RKO (cell line): ENCODE measurements at regions not wholly inside any gene's neighbourhood (a gene's known extent, or its start where the extent isn't known, plus 50 kb on each side); places are given as distances from the start of the nearest gene placed in this dataset.
"Not testable (repeated sequence)": the region's sequence is repeated elsewhere in the genome, so short reads cannot be mapped to it uniquely, and the experiment has no call there.

Experiments
- DNase-seq: peaks from one replicate; pipeline ENCODE4 v3.0.0-alpha.2; 2016; ENCODE audit warnings: low spot score

DNA sequence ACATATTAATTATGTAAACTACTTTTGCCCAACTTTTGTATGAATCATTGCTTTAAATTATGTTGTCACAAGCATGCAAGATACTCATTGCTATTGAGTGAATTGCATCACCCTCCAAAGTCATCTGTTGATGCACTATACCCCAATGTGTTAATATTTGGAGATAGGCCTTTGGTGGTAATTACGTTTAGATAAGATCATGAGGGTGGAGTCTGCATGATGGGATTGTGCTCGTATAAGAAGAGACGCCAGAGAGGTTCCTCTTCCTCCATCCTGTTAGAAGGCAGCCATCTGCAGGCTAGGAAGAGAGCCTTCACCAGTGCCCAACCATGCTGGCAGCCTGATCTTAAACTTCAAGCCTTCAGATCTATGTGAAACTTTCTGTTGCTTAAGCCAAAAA, 95.3 kb upstream of the MAGI2 start:
- DNase-seq: peak; percentile 13

DNA sequence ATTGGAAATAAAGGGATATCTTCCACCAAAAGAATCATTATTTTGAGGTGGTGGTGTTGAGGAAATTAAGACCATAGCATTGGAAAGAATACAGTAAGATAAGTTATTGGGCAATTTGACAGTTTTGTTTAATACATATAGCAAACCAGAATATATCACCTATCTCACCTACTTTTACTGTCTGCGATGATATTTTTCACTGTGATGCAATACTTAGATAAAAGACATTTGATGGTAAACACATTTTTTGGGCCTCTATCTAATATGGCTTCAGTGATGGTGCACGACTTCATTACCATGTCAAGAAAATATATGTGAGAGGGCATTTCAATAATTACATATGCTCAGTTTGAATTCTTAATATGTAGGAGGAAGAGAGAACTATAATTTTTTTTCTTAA, 93.7 kb upstream of the MAGI2 start:
- no peak for DNase-seq

DNA sequence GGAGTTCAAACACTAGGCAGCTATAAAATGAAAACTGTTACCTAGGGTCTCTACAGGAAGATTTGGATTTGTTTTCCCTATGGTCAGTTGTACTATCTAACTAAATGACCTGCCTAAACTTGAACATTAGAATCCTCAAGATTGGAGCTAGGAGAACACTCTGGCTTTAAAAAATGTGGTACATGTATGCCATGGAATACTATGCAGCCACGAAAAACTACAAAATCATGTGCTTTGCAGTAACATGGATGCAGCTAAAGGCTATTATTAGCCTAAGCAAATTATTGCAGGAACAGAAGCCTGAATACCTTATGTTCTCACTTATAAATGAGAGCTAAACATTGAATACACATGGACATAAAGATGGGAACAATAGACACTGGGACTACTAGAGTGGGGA, 87.1 kb upstream of the MAGI2 start:
- DNase-seq: no peak

- DNase-seq: no peak
Measured at GRCh38 chr7:79534128-79534527, 80.7 kb upstream of the MAGI2 start.

GRCh38 chr7:79531905-79532664, 78.6 kb upstream of the MAGI2 start:
- DNase-seq: no peak

DNA sequence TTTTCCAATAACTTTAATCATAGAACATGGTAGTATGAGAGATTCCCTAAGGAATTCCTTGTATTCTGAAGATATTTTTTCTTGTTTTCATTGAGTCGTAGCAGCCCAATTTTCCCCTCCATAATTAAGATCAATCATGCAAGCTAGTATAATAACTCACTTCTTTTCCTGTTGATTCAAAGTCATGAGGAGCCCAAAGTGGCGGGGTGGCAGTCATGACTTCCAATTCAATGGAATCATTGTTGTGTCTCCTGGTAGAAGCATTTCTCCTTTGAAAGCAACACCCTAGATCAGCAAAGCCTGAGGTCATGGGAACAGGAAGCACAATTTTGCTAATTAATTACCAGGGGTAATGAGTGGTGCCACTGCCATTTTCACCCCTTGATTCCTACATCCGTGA, 77.6 kb upstream of the MAGI2 start:
- DNase-seq: no peak

GRCh38 chr7:79529881-79530235, 76.4 kb upstream of the MAGI2 start:
- DNase-seq: no peak

- no peak for DNase-seq
Measured at GRCh38 chr7:79529214-79529880, 75.9 kb upstream of the MAGI2 start.

GRCh38 chr7:79528421-79528820, 75.0 kb upstream of the MAGI2 start:
- DNase-seq: no peak

DNA sequence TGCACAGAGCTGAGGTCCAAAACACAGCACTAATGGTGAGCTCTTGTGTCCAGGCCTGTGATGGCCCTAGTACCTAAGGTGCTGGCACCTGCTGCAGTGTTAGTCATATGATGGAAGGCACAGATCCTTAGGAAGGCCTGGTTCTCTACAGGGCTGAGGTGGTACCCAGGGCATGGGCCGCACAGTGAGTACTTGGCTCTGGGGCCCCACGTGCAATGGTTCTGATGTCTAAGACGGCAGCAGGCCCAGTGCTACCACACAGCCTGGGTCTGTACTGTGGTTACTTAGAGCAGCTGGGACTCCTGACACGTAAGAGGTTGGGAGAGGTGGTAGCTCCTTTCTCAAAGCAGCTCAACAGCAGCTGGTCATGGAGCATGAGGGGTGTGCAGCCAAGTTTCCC, 70.6 kb upstream of the MAGI2 start:
- DNase-seq: no peak

DNA sequence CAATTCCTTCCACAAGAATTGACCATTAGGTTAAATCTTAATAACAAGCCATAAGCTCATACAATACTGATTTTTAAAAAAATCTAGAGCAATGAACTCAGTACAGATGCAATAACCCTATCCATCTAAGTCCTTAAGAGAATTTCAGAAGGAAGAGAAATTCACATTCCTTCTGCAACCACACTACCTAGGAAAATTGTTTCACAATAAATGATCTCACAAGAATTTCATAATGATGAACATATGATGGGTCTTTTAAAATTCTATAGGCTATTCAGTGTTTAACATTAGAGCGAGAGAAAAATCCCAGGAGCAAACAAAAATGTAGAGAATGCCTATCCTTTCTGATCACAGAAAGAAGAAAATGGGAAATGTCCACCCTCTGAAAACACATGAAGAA, 70.0 kb upstream of the MAGI2 start:
- no peak for DNase-seq

DNA sequence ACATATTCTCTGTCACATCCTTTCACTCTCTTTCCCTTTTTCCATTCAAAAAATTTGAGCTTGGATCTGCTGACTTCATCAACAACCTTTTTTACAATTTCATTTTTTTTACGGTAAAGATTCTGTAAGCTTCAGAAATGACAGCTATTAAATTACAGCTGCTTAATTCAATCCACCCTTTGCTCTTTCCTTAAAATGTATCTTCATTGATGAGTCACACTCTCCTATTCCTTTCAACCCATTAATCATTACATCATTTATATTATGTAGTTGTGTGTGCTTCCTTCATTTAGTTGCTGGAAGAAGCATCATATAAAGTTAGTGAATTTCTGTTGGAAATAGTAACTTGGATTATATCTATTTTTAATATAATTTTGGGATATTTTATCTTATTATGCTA, 67.1 kb upstream of the MAGI2 start:
- no peak for DNase-seq

GRCh38 chr7:79515358-79515757, 61.9 kb upstream of the MAGI2 start:
- no peak for DNase-seq

DNA sequence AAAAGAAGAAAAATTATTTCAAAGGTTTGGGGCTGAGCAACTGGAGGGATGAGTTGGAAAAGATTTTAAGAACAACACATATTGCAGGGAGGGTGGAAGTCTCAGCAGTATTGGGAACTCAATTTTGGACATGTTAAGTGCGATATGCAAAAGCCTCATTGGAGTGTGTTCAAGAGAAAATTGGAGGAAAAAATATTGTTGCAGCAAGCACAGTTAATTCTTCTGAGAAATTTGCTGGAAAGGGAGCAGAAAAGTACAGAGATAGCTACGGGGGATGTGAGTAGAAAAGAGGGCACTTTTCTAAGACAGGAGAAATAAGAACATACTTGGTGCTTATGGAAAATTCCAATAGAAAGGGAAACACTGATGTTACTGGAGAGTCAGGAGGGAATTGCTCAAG, 59.8 kb upstream of the MAGI2 start:
- no peak for DNase-seq

GRCh38 chr7:79512261-79512660, 58.8 kb upstream of the MAGI2 start:
- DNase-seq: no peak

- DNase-seq: not testable (repeated sequence)
Measured at GRCh38 chr7:79511056-79511455, 57.6 kb upstream of the MAGI2 start.

DNA sequence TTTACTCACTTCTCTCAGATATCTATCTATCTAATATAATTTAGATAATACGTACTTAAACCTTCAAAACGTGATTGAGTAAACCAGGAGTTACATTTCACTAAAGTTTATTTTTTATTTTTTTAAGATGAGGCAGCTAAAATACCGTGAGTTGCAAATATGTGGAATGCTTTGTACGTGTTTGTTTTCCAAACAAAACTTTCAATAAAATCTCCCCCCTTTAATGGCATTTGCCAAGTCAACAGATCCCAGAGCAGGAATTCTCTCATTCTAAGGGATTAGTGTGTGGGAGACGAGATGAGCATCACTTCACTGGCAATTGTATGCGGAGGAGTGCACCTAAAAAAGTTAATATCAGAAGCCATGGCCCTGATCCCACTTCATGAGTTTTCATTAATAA, 53.7 kb upstream of the MAGI2 start:
- no peak for DNase-seq

GRCh38 chr7:79506481-79506880, 53.0 kb upstream of the MAGI2 start:
- DNase-seq: no peak

DNA sequence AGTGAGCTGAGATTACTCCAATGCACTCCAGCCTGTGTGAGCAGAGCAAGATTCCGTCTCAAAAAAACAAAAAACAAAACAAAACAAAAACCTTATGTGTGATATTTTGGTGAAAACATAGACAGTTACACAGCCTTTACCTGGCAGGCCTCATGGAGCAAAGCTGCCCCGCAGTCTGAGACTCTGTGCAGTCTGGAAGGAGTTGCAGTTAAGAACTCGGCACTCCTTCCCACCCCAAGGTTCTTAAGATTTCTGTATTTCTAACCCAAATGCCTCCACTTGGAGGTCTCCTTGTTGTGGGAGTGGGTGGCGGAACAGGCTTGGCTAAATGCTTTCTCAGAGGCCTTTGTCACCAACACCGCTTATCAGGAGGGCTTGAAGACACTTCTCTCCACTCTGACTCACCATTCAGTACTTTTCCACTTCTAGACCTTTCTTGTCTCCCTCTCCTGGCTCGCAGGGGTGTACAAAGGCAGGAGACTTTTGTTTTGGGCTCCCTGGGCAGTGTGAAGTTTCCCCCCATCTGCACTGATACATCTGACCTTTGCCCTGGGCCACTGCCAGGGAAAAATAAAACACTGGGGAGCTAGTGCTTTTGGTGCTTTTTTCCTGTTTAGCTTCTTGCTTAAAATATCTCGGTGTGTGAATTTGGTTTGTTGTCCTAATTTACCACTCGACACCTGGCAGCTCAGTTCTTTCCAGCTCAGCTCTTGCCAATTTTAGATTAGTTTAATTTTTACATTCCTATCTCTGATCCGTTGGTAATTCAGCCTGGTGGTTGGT, 51.3 kb upstream of the MAGI2 start:
- DNase-seq: no peak
